ENCODE measurements at regions not wholly inside any gene's neighbourhood (a gene's known extent, or its start where the extent isn't known, plus 50 kb on each side); places are given as distances from the start of the nearest gene placed in this dataset.

DNA sequence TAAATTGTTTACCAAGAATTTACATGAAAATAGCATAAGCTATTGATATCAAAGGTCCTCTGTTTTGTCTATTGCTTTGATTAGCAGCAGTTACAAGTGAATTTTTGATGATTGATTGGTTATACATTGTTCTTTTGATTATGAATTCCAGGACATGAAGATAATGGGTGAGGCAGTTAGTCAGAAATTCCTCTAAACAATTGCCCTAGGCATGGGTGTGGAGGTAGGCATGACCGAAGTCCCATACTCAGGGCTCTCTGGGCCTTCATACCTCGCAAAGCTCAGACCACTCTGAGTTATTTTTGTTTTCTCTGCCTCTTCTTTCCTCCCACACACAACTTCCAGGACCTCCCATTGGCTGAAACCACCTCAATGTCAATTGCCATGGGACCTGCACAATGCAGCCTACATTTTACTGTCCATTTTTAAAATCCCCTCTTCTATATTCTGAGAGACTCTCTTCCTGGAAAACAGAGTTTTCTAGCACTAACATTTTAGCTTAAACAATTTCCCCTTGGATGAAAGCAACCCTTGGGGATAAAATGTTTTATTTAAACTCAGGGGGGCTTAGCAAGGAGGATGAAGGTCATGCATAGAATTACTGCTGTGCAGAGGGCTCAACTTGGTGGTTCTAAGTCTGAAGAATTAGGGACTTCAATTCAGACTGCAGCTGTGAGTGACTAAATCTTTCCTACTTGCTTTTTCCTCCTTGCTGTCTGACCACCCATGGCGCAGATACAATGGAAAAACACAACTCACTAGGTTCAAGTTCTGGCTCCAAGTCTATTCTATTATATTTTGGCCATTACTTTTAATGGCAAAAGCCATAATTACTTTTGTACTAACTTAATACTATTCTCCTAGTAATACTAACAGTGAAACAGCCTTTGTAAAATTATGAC is 594.8 kb downstream of the NTRK3 start:
- H3K27ac ChIP-seq = no peak overlapping the region
- peaks cover 2% of the 10 kb centered on the region for H3K9me3 ChIP-seq
- ATAC-seq (no peak), DNase-seq (no peak)
- no peaks in the 10 kb centered on the region for H3K27me3 ChIP-seq
- H3K4me3 ChIP-seq = no peak overlapping the region
- no peaks in the 10 kb centered on the region for H3K4me1 ChIP-seq
- H3K36me3 ChIP-seq = no peaks in the 10 kb centered on the region
- TF ChIP-seq, protein P1, sequence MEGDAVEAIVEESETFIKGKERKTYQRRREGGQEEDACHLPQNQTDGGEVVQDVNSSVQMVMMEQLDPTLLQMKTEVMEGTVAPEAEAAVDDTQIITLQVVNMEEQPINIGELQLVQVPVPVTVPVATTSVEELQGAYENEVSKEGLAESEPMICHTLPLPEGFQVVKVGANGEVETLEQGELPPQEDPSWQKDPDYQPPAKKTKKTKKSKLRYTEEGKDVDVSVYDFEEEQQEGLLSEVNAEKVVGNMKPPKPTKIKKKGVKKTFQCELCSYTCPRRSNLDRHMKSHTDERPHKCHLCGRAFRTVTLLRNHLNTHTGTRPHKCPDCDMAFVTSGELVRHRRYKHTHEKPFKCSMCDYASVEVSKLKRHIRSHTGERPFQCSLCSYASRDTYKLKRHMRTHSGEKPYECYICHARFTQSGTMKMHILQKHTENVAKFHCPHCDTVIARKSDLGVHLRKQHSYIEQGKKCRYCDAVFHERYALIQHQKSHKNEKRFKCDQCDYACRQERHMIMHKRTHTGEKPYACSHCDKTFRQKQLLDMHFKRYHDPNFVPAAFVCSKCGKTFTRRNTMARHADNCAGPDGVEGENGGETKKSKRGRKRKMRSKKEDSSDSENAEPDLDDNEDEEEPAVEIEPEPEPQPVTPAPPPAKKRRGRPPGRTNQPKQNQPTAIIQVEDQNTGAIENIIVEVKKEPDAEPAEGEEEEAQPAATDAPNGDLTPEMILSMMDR (IDR thresholded peaks at IDR 0.05) = no peak
- intact Hi-C loops (cut with DNase I) = no loop called here

DNA sequence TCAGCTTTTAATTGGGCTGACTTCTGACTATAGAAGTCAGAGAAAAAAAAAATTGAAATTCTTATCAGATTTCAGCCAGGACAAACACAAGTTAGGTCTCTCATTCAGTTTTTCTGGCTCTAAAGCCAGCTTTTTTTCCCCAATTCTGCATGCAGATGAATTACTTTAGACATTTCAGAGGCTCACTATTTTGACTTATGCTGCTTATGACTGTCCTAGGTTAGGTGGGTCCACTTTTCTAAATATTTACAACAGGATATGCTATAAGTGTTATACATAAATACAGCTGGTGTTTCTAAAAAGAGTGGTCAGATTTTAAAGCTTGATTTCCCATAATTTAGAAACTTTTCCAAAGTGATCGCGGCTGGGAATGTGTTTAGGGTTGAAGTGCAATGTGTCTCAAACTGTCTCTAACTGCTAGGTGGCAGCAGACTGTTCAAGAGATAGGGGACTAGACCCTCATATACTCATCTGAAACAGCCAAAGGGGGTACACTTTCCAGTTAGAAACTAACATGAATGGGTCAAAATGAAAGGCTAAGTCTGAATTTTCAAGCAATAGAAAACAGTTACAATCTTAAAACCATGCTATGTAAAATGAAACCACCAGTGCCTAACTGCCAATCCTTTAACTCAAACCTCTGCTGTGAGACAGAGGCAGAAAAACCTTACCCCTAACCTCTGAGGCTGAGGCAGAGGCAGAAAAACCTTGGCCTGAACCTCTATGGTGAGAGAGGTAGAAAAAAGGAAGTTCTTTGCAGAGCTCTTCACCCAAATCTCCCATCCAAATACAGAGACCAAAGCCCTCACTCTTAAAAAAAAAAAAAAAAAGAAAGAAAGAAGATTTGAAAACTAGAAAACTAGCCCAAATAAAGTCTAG is 596.0 kb downstream of the NTRK3 start:
- Histone ChIP-seq H3K36me3 (no peaks in the 10 kb centered on the region), H3K9me3 (no peaks in the 10 kb centered on the region), H3K27me3 (no peaks in the 10 kb centered on the region), H3K4me3 (no peak overlapping the region), H3K27ac (no peak overlapping the region), H3K4me1 (no peaks in the 10 kb centered on the region)
- TF ChIP-seq, protein P1 (IDR thresholded peaks at IDR 0.05) = no peak
- intact Hi-C loops (cut with DNase I) = no loop called here
- no peak for DNase-seq
- ATAC-seq = no peak

DNA sequence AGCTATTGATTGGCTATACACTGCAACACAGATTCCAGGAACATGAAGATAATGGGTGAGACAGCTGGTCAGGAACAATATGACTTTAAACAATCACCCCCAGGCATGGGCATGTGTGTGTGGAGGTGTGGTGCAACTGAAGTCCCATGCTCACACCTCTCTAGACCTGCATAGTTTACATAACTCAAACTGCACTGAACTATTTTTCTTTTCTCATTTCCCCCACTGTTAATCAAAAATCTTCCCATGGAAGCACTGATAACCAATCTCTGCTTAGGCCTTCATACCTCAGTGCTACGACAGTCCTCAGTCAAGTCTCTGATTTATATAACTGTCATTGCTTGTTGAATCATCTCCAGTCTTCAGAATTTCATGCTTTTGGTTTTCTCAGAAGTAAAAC is 600.2 kb downstream of the NTRK3 start:
- Histone ChIP-seq H3K36me3 (no peaks in the 10 kb centered on the region), H3K4me3 (no peak overlapping the region), H3K4me1 (no peaks in the 10 kb centered on the region), H3K27ac (no peak overlapping the region), H3K27me3 (no peaks in the 10 kb centered on the region), H3K9me3 (no peaks in the 10 kb centered on the region)
- intact Hi-C loops (cut with DNase I) = no loop called here
- ATAC-seq (no peak), DNase-seq (no peak)
- TF ChIP-seq, protein P1 (IDR thresholded peaks at IDR 0.05) = no peak

DNA sequence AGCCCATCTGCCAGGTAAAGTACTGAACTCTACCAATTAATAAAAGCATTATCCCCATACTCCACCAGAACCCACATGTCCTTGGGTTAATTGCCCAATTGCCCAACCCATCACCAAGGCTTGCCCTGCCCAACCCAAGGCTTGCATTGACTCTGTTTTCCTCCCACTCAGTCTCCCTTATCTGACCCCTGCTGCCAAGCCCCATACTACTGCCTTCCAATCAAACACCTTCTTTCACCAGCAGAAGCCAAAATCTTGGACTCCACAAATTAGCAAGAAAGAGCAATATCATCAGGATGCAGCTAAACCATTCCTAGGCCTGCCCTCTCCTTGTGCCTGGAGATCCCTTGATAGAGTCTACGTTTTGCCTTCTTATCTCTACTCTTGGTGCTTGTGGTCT is 602.9 kb downstream of the NTRK3 start:
- Histone ChIP-seq H3K9me3 (no peaks in the 10 kb centered on the region), H3K4me3 (no peak overlapping the region), H3K27me3 (no peaks in the 10 kb centered on the region), H3K36me3 (no peaks in the 10 kb centered on the region), H3K4me1 (no peaks in the 10 kb centered on the region), H3K27ac (no peak overlapping the region)
- DNase-seq (no peak), ATAC-seq (no peak)
- TF ChIP-seq, protein P1 (IDR thresholded peaks at IDR 0.05) = no peak
- intact Hi-C loops (cut with DNase I) = no loop called here

DNA sequence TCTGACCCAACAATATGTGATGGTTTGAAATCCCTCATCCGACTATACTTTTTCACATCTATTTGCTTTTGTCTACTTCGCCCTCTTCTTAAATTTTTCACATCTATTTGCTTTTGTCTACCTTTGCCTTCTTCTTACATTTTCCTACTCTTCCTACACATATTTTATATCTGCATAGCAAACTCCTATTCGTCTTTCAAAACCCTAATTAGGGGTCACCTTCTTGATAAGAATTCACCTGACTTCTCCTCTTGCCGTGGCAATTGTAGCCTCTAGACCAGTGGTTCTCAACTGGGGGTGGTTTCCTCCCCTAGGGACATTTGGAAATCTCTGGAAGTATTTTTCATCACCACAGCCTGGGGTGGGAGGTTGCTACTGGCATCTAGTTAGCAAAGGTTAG is 607.4 kb downstream of the NTRK3 start:
- DNase-seq (no peak), ATAC-seq (no peak)
- Histone ChIP-seq H3K27ac (no peak overlapping the region), H3K4me3 (no peak overlapping the region), H3K4me1 (no peaks in the 10 kb centered on the region), H3K27me3 (no peaks in the 10 kb centered on the region), H3K9me3 (no peaks in the 10 kb centered on the region), H3K36me3 (no peaks in the 10 kb centered on the region)
- TF ChIP-seq, protein P1 (IDR thresholded peaks at IDR 0.05) = no peak
- intact Hi-C loops (cut with DNase I) = no loop called here
